GM19397 (cell line): ENCODE measurements at regions not wholly inside any gene's neighbourhood (a gene's known extent, or its start where the extent isn't known, plus 50 kb on each side); places are given as distances from the start of the nearest gene placed in this dataset.
"Not testable (repeated sequence)": the region's sequence is repeated elsewhere in the genome, so short reads cannot be mapped to it uniquely, and the experiment has no call there.

Source experiments
- ATAC-seq: cut with Tn5 transposase; IDR thresholded peaks from one replicate; pipeline ENCODE4 v1.9.1; 2021; ENCODE audit warnings: mild to moderate bottlenecking, moderate library complexity; ENCODE audit not compliant: unreplicated experiment

DNA sequence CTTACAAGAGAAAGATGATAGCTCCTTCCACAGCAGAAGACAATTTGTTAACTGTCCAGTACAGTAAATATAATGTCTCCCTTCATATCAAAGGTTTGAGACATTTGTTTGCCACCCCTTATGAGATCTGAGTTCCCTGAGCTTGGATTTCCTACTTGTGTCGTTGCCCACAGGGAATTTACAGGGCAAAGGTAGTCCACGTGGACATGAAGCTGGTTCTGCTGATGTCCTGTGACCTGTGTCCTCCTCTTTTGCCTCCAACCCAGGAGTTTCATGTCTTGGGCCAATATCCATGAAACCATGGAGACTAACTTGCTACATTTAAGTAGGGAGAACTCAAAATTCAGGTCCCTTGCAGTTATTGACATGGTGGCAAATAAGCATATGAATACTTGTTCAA, 172.2 kb upstream of the KCTD7 start:
- ATAC-seq: not testable (repeated sequence)

DNA sequence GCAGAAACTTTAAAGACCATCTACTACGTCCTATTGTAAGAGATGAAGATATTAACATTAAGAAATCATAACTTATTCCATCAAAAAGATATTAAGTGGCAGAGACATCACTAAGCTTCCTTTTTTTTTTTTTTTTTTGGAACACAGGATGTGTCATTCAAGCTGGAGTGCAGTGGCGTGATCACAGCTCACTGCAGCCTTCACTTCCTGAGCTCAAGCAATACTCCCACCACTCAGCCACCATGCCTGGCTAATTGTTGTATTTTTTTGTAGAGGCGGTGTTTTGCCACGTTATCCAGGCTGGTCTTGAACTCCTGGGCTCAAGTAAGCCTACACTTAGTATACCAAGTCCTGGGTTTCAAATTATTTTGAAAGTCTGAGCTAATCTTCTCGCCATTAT, 169.7 kb upstream of the KCTD7 start:
- ATAC-seq: not testable (repeated sequence)

DNA sequence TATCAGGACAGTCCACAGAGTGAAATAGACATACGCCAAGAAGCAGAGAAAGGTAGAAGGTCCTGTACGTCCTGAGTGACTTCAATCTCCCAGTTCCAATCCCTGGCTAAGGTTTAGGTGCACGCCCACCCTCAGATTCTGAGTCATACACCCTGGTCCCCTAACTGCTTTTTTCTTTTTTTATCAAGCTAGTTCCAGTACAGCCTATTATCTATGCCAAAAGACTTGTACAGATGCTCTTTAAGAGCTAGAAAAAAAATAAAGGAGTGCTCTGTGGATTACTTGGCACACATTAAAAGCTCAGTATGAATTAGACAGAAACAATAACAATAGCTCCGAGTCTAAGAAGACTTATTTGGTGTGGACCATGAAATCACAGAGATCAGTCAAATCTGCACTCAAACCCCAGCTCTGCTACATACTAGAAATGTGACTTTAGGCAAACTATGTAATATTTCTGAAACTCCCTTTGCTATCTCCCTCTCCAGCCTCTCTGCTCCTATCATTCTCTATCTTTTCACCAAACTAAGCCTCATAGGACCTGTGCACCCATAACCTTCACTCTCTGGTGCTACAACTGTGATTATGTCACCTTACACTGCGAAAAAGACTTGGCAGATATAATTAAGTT, 168.8 kb upstream of the KCTD7 start:
- ATAC-seq: not testable (repeated sequence)

DNA sequence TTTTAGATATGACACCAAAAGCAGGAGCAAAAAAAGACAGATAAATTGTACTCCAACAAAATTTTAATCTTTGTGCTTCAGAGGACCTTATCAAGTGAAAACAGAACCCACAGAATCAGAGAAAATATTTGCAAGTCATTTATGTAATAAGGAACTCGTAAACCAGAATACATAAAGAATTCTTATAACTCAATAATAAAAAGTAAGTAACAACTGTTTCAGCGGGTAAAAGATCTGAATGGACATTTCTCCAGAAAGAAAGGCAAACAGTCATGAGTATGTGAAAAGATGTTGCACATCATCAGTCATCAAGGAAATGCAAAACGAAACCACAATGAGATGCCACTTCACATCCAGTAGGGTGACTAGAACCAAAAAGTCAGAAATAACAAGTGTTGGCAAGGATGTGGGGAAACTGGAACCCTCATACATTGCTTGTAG, 167.7 kb upstream of the KCTD7 start:
- ATAC-seq: no peak

DNA sequence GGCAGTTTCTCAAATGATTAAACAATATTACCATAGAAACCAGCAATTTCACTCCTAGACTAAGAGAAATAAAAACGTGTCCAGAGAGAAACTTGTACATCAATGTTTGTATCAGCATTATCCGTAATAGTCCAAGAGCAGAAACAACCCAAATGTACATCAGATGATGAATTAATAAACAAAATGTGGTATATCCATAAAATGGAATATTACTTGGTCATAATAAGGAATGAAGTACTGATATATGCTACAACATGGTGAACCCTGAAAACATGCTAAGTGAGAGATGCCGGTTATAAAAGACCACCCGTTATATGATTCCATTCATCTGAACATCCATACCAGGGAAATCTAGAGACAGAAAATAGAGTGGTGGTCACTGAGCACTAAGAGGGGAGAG, 167.3 kb upstream of the KCTD7 start:
- not testable (repeated sequence) for ATAC-seq

DNA sequence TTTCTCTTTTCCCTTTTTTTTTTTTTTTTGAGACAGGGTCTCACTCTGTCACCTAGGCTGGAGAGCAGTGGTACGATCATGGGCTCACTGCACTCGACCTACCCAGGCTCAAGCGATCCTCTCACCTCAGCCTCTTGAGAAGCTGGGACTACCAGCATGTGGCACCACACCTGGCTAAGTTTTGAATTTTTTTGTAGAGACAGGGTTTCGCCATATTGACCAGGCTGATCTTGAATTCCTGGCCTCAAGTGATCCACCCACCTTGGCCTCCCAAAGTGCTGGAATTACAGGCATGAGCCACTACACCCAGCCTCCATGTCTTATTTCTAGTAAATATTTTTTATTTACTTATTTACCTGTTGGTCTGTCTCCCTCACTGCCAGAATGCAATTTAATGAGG, 165.8 kb upstream of the KCTD7 start:
- not testable (repeated sequence) for ATAC-seq

DNA sequence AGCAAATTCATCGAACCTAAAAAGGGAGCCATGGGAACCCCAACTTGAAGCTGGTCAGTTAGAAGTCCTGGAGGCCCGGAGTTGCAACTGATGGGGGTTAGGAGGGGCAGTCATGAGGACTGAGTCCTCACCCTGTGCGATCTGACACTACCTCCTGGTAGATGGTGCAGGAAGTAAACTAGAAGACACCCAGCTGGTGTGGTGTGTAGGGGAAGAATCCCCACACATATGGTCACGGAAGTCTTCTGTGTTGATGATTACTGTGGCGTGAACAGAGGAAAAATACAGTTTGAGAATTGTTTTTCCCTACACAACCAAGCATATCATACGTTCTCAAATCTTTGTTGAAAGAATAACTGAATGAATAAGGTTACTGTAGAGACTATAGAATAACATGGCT, 164.6 kb upstream of the KCTD7 start:
- no peak for ATAC-seq

DNA sequence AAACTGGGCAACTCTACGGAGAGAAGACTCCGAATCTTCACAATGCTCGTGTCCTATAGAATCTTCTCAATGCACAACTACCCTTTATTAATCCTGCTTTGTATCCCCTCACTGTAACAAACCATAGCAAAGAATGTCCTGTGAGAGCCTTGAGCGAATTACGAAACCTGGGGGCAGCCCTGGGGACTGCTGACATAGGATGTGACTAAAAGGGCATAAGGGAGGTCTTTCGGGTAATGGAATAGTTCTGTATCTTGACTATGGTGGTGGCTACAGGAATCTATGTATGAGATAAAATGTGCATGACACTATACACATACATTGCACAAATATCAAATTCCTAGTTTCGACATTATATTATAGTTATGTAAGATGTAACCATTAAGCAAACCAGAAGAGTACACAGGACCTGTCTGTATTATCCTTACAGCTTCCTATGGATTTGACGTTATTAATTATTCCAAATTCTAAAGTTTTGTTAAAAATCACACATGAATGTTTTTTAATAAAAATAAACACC, 162.5 kb upstream of the KCTD7 start:
- no peak for ATAC-seq

DNA sequence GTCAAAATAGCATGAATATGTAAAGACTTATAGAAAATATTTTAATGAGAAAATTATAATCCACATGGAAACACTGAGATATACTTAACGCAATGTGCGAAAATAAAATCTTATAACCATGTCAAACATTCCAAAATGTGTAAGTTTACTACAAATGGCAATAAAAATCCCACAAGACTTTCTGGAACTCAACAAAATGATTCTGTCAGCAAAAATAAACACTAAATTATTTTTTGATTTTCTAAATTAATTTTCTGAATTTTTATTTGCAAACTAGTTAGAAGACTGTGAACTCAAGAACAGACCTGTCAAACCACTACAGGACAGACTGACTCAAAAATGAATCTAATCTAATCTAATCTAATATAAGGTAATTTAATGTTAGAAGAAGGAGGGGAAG, 160.8 kb upstream of the KCTD7 start:
- ATAC-seq: no peak

DNA sequence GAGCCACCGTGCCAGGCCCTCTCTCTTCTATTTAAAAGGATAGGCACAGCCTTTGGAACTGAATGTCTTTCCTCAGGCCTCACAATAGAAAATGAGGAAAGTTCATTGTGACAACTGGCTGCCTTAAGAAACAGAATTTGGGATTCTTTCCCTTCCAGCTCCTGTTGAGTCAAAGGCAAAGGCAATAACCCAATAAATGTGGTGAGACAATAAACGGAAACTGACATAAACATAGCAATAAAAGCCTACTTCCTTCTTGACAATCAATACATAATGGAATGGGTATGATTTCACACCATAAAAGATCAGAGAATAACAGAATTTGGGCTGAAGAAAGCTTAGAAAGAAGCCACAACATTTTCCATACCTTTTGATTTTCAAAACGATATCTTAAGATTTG, 155.6 kb upstream of the KCTD7 start:
- not testable (repeated sequence) for ATAC-seq

DNA sequence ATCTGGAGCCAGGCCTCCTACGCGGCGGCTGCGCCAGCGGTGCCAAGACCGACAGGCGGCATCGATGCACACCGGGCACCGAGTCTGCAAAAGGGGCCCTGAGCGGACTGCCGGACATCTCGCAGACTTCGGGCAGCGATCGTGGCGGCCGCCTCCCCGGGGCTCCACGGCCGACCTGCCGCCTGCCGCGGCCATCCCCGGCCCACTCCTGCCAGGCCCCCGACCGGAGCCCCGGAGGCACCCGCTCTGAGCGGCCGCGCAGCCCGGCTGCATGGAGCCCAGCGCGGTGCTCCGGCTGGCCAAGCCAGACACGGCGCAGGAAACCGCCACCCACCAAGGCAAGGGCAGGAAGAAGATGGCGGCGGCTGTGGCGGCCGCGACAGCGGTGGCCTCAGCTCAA, 154.2 kb upstream of the KCTD7 start:
- no peak for ATAC-seq

DNA sequence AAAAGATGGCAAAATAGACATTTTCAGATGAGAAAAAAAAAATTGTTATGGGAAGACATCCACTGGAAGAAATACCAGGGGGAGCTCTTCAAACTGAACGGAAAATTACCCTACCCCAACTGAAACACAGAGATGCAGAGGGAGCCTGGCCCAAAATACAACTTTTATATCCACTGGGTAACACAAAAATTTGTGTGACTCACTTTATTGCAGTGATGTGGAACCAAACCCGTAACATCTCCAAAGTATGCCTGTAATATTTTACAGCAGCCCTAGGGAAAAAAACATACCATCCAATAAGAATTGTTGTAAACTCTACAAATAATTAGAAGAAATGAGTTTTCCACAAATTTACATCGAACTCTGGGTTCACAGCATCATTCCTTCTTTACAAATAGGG, 152.6 kb upstream of the KCTD7 start:
- ATAC-seq: not testable (repeated sequence)

DNA sequence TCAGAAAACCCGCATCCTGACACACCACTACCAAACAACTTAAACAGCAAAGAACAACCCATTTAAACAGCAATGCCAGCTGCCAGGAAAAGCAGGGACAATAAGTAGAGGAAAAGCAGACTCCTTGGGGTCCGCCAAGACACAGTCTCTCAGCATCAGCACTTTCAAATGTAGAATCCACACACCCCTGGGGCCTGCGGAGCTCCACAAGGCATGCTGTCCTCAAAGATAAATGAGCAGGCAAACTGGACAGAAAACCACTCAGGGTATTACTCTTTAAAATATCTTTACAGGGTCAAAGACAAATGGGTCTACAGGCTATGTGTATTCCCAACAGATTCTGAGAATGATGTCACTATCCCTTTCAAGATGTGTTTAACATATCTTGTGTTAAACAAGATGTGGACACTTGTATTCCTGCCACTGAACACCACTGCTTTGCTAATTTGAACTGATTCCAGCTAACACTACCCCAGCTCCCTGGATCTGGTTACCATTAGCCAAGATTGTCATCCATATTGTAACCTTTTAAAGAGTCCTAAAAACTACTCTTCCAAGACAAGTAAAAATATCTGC, 150.8 kb upstream of the KCTD7 start:
- not testable (repeated sequence) for ATAC-seq

DNA sequence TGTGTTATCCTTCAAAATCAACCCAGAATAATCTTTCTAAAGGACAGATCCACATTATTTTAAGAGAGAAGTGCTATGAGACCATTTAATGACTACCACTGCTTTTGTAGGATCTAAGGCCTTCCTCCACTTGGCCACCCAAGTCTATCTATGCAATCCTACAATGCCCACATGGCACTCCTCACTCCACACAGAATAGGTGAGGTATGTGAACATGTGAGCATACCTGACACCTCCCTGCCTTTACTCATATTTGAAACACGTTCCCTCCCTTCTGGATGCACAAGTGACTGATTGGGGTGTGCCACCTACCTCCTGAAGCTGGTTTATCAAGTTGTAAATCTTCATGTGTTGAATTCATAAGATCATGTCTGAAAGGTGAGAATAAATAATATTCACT, 147.5 kb upstream of the KCTD7 start:
- ATAC-seq: not testable (repeated sequence)

DNA sequence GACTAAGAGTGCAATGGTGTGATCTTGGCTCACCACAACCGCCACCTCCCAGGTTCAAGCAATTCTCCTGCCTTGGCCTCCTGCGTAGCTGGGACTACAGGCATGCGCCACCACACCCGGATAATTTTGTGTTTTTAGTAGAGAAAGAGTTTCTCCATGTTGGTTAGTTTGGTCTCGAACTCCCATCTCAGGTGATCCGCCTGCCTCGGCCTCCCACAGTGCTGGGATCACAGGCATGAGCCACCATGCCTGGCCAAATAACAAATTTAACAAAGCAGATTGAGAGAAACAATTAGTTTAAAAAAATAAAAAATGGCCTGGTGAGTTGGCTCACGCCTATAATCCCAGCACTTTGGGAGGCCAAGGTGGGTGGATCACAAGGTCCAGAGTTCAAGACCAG, 139.6 kb upstream of the KCTD7 start:
- ATAC-seq: not testable (repeated sequence)

DNA sequence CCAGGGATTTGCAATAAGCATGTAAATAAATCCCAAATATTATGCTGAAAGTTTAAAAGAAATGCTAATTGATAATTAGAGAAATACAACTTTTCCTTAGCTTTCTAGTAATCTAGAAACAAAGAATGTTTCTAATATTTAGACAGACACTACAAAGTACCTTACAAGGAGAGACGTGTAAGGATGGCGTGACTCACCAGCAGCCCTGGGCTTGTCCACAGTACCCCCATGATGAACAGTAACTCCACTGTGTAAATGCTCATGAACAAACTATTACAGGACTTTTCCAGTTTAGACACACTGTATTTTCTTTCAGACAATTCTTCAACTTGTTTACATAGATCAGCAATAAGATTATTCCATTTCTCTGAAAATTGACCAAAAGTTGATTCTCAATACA, 138.9 kb upstream of the KCTD7 start:
- not testable (repeated sequence) for ATAC-seq

DNA sequence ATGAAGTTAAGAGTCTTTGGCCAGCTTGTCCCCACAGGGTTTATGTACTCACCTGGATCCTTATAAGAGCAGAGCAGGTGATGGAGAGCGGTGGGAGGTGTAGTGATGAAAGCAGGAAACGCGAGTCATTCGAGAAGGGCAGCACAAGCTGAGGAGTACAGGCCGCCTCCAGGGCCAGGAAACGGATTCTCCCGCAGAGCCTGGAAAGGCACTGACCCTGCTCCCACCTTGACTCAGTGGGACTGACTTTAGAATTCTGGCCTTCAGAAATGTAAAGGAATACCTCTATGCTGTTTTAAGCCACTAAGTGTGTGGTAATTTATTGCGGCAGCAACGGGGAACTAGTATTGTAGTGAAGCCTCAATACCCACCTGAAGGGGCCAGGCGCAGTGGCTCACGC, 137.7 kb upstream of the KCTD7 start:
- not testable (repeated sequence) for ATAC-seq

DNA sequence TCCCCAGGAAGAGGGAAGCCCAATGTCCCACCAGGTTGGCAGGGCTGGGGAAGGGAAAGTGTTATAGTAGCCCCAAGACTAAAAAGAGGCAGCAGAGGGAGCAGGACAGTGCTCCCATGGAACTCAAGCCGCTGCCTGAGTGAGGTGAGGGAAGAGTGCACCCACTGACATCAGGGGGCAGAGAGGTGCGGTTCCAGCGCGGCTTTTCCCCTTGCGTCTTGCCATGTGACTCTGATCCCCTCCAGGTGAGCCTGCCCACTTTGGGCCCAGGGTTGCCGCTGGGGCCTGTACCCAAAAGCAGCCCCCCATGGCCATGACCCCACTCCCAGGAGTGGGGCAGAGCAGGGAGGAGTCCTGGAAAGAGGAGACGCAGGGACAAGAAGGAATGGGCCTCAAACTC, 136.3 kb upstream of the KCTD7 start:
- ATAC-seq: not testable (repeated sequence)

DNA sequence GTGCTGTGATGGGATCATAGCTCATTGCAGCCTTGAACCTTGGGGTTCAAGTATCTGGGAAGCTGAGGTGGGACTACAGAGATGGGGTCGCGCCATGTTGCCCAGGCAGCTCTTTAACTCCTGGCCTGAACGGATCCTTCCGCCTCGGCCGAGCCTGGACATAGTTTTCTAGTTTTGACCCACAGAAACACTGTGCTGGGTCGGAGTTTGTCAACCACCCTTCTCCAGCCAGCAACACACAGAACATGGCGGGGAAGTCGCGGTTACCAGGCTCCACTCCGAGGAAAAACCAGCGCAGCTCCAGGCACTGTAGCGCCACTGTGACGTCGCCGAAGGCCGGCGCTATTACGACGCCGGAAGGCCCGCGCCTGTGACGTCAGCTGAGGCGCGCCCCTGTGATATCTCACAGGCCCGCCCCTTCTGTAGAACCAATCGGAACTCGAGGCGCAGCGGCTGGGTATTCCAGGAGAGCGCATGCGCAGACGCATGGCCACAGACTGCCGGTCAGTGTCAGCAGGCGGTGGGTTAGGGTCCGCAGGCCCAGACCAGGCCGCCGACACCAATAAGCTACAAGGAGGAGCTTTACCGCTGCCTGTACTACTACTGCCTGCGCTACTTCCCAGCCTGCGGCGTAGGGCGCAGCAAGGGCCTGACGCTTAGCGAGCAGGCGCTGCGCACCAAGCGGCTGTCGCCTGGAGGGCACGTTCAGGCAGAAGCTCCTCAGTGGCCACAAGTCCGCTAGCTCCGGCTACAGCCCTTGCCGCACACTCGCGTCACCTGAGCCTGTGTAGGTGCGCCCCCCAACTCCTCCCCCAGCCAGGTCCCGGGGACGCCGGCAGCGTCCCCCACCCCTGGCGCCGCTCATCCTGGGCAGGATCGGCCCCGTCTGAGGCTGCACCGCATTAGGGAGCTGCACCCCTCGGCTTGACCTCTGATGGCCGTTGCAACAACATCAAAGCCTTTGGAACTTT, 135.2 kb upstream of the KCTD7 start:
- ATAC-seq: peak; percentile 98

DNA sequence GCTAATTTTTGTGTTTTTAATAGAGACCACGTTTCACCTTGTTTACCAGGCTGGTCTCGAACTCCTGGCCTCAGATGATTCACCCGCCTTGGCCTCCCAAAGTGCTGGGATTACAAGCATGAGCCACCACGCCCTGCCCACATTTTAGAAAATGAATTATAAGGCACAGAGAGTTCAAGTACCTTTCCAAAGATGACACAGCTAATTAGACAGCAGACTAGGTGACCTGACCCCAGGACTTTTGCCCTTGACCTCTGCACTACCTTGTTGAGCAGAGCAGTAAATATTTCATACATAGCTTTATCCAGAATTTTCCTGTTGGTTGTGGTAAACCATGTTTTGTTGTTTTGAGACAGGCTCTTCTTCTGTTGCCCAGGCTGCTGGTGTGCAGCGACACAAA, 131.3 kb upstream of the KCTD7 start:
- no peak for ATAC-seq

DNA sequence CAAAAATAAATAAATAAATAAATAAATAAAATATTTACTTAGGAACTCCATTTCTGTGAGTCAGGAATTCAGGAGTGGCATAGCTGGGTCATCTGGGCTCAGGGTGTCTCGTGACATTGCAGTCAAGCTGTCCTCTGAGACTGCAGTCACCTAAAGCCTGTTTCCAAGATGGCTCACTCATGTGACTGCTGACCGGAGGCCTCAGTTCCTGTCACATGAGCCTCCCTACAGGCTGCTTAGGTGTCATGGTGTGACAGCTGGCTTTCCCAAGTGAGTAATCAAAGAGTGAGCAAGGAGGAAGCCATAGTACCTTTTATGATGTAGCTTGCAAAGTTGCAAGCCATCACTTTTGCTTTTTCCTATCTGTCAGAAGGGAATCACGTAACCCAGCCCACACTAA, 128.6 kb upstream of the KCTD7 start:
- no peak for ATAC-seq
